GM18499 (cell line): ENCODE measurements at regions not wholly inside any gene's neighbourhood (a gene's known extent, or its start where the extent isn't known, plus 50 kb on each side); places are given as distances from the start of the nearest gene placed in this dataset.

Experiments used
- ATAC-seq: cut with Tn5 transposase; IDR thresholded peaks from one replicate; pipeline ENCODE4 v1.9.1; 2021; ENCODE audit warnings: moderate number of reproducible peaks; ENCODE audit not compliant: insufficient read depth, unreplicated experiment

DNA sequence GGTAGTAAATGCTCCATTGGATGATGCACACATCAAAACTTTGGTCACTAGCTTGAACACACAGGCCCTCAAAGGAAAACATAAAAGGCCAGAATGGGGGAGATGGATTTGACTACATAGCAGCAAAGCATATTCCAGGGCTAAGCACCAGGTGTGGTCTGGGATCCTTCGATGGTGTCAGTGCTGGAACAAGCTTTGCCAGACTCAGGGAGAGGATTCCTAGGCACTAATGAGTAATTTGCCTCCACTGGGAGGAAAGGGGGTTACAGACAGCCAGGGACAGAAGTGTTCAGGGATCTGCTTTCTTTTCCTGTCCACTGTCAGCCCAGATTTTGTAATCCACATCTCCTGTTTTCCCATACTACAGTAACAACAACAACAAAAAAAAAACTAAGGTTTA lies 157.2 kb upstream of the OBI1 start:
- no peak for ATAC-seq

DNA sequence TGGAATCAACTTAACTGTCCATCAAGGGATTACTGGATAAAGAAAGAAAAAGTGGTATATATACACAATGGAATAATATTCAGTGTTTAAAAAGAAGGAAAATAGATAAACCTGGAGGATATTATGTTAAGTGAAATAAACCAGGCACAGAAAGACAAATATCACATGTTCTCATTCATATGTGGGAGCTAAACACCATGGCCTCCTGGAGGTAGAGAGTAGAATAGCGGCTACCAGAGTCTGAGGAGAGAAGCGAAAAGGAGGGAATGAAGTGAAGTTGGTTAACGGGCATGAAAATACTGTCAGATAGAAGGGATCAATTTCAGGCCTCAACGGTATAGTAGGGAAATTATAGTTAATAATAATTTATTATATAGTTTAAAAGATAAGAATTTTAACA lies 147.5 kb upstream of the OBI1 start:
- no peak for ATAC-seq

DNA sequence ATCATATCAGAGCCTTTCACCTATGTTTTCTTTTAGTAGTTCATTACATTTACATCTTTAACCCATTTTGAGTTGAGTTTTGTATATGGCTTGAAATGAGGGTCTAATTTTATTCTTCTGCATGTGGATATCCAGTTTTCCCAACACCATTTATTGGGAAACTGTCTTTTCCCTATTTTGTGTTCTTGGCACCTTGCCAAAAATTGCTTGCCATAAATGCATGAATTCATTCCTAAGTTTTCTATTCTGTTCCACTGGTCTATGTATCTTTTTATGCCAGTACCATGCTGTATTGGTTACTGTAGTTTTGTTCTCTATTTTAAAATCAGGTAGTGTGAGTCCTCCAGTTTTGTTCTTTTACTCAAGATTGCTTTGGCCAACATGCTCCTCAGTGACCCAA lies 144.0 kb upstream of the OBI1 start:
- ATAC-seq, result no peak

- ATAC-seq, result no peak
Measured at GRCh38 chr13:78787190-78787589, 128.2 kb upstream of the OBI1 start.

- no peak for ATAC-seq
Measured at GRCh38 chr13:78786459-78786858, 127.5 kb upstream of the OBI1 start.

- no peak for ATAC-seq
Measured at GRCh38 chr13:78785764-78786163, 126.8 kb upstream of the OBI1 start.

- ATAC-seq, result no peak
Measured at GRCh38 chr13:78784014-78784750, 125.2 kb upstream of the OBI1 start.

DNA sequence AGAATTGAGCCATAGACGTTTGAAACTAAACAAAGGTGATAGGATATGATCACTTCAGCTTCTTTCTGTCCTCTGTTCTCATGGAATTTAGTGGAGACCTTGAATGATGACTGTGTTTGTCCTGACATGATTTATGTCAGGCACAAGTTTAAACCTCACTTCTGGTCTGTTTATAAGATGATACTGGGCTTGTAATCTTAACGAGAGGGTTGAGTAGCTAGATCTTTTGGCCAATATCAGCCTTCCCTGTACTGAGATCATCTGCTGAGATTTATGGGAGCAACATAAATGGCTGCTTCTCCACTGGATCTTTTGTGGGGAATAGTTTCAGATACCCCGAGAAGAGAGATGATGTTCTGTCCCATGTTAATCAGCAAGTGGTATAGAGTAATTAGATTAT lies 121.8 kb upstream of the OBI1 start:
- ATAC-seq, result no peak

- ATAC-seq, result no peak
Measured at GRCh38 chr13:78779608-78780007, 120.7 kb upstream of the OBI1 start.

DNA sequence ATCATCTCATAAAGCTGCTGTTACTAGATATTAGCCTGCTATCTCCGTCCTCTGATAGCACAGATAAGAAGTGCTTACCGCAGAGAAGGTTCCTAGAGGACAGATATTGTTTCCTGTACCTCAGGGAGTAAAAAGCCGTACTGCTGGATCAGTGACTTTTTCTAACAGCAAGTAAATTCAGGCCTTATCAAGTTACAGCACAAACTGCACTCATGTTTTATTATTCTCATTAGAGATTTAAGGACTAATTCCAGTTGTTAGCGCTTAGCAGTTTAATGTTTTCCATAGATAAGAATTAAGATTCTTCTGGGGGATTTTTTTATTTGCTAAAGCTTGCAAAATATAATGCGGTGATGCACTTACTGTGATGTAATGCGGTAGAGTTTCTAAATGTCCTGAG lies 119.0 kb upstream of the OBI1 start:
- no peak for ATAC-seq

DNA sequence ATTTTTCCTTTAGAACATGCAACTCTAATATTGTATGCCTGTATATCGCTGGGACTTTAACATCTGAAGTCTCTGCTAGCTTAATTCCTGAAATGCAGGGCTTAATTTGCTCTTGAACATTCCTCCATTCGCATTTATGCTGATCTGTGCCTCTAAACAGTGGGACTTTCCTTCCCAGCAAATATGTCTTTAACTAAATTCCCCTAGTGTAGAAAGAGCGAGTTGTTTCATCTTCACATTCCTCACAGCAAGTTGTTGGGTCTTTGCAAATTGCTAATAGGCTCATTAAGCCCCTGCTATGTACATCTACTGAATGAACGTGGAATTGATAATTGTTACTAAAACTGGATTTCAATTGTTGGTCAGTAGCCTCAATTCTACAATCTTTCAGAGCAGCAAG lies 118.4 kb upstream of the OBI1 start:
- no peak for ATAC-seq

GRCh38 chr13:78772933-78773332 lies 114.0 kb upstream of the OBI1 start:
- ATAC-seq, result no peak

GRCh38 chr13:78770601-78771000 lies 111.6 kb upstream of the OBI1 start:
- no peak for ATAC-seq

GRCh38 chr13:78768950-78769349 lies 110.0 kb upstream of the OBI1 start:
- ATAC-seq, result no peak

DNA sequence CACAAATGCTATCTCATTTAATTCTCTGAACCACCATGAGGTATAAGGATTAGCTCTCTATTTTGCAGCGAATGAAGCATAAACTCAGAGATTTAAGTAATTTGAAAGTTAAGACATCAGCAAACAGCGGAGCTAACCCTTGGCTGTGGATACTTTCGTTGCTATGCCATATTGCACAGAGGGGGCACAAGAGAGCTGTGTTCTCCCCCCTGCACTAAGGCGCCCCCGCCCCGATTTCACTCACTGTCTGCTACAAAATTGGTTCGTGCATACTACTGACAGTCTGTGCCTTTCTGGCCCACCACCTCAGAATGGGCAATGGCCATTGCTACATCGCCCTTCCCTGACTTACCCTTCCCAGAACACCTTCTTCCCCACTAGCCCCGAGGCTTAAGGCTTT lies 105.7 kb upstream of the OBI1 start:
- no peak for ATAC-seq

DNA sequence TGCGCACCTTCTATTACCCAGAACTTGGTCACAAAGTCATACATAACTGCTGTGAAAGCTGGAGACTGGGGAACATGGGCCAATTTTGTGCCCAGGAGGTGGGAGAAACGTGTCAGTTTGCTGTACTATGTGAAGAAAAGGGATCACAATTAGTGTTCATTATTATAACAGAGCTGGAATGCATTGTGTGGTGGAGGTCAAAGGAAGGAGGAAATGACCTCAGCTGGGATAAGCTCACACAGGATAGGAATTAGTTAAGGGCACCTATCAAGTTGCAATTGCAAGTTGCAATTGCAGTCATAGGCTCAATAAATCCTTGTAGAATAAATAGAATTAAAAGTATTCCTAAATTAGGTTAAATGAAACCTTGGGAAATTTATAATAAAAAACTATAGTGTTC lies 103.9 kb upstream of the OBI1 start:
- ATAC-seq, result no peak

DNA sequence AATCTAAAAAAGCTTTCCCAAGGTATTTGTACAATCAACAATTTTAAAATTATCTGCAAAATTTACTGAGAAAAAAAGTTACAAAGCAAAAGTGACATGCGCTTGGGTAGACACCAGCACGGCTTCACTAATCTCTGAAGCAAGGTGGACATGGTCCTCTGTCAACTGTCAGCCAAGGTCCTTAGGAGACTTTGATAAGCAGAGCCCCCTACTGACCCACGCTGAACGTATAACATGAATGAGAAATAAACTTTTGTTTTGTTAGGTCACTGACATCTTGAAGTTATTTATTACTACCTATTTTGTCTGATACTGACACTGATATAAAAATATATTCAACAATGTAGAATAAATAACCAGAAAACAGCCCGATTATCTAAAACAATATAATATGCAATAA lies 100.7 kb upstream of the OBI1 start:
- no peak for ATAC-seq

GRCh38 chr13:78758549-78758948 lies 99.6 kb upstream of the OBI1 start:
- ATAC-seq, result no peak

GRCh38 chr13:78753435-78753834 lies 94.5 kb upstream of the OBI1 start:
- ATAC-seq, result no peak

GRCh38 chr13:78750735-78751134 lies 91.8 kb upstream of the OBI1 start:
- no peak for ATAC-seq

- ATAC-seq, result no peak
Measured at GRCh38 chr13:78743973-78744372, 85.0 kb upstream of the OBI1 start.

- ATAC-seq, result no peak
Measured at GRCh38 chr13:78742659-78743058, 83.7 kb upstream of the OBI1 start.

DNA sequence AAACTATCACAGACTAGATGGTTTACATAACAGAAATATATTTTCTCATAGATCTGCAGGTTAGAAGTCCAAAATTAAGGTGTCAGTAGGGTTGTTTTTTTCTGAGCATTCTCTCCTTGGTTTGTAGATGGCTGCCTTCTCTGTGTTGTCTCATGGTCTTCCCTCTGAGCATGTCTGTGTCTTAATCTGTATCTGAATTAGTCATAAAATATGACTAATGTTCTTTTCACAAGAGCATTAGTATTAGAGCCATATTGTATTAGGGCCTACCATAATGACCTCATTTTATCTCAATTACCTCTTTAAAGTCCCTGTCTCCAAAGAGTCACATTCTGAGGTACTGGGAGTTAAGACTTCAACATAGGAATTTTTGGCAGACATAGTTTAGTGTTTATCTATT lies 77.2 kb upstream of the OBI1 start:
- ATAC-seq, result no peak
